ENCODE measurements at regions not wholly inside any gene's neighbourhood (a gene's known extent, or its start where the extent isn't known, plus 50 kb on each side); places are given as distances from the start of the nearest gene placed in this dataset.

GRCh38 chr2:16335947-16336346 is 329.7 kb downstream of the CYRIA start:
- no peak for TF ChIP-seq EP300 (IDR thresholded peaks at IDR 0.05)
- no peak for TF ChIP-seq CTCF (IDR thresholded peaks at IDR 0.05)
- no peak for TF ChIP-seq POLR2A (IDR thresholded peaks at IDR 0.05)

All from sigmoid colon (tissue), 4 donors.